GM23338 (cell line): ENCODE measurements at regions not wholly inside any gene's neighbourhood (a gene's known extent, or its start where the extent isn't known, plus 50 kb on each side); places are given as distances from the start of the nearest gene placed in this dataset.

Experiments
- ATAC-seq: fragments of 200-7000 bp; cut with Tn5 transposase; 3 replicates; pipeline ENCODE4 v1.9.1; 2020
- DNase-seq: peaks from one replicate; pipeline ENCODE4 v3.0.0-alpha.2; 2015; ENCODE audit warnings: low spot score
- H2AFZ ChIP-seq: fragments of 200-600 bp; sonication (generic); 2 replicates; pipeline ENCODE4 v1.8.0; 2016; ENCODE audit warnings: antibody characterized with exemption, mild to moderate bottlenecking, moderate library complexity
- H3F3A ChIP-seq: fragments of 200-600 bp; sonication (generic); replicated peaks from 2 replicates; pipeline ENCODE4 v1.8.0; 2017; ENCODE audit warnings: antibody characterized with exemption, mixed run types, low read depth
- H3K27ac ChIP-seq: fragments of 200-600 bp; sonication (generic); 2 replicates; pipeline ENCODE4 v1.6.1; 2016; ENCODE audit warnings: low read depth
- H3K27me3 ChIP-seq: fragments of 200-600 bp; sonication (generic); 2 replicates; pipeline ENCODE4 v1.8.0; 2016; ENCODE audit warnings: mild to moderate bottlenecking, mixed run types, moderate library complexity; ENCODE audit not compliant: insufficient read depth
- H3K36me3 ChIP-seq: fragments of 200-600 bp; sonication (generic); 2 replicates; pipeline ENCODE4 v1.8.0; 2016; ENCODE audit warnings: mild to moderate bottlenecking; ENCODE audit not compliant: insufficient read depth
- H3K4me1 ChIP-seq: fragments of 200-600 bp; sonication (generic); 2 replicates; pipeline ENCODE4 v1.8.0; 2016; ENCODE audit warnings: mild to moderate bottlenecking, moderate library complexity; ENCODE audit not compliant: insufficient read depth
- H3K4me2 ChIP-seq: fragments of 200-600 bp; sonication (generic); 2 replicates; pipeline ENCODE4 v1.7.1; 2017; ENCODE audit warnings: mixed run types
- H3K4me3 ChIP-seq: fragments of 200-600 bp; sonication (generic); 2 replicates; pipeline ENCODE4 v1.6.1; 2016; ENCODE audit warnings: mixed run types
- H3K79me2 ChIP-seq: fragments of 200-600 bp; sonication (generic); replicated peaks from 2 replicates; pipeline ENCODE4 v1.8.0; 2017; ENCODE audit warnings: mild to moderate bottlenecking; ENCODE audit not compliant: insufficient read depth
- H3K9me2 ChIP-seq: fragments of 200-600 bp; sonication (generic); 2 replicates; pipeline ENCODE4 v1.8.0; 2017; ENCODE audit not compliant: insufficient read depth
- H4K20me1 ChIP-seq: fragments of 200-600 bp; sonication (generic); replicated peaks from 2 replicates; pipeline ENCODE4 v1.8.0; 2017; ENCODE audit warnings: mild to moderate bottlenecking; ENCODE audit not compliant: insufficient read depth
- H3K27ac Mint-ChIP-seq: 2 replicates; pipeline ENCODE4 v1.8.0; 2020; ENCODE audit warnings: inconsistent platforms, mild to moderate bottlenecking, moderate library complexity, mixed read lengths
- H3K27me3 Mint-ChIP-seq: 3 replicates; pipeline ENCODE4 v1.8.0; 2022; ENCODE audit warnings: low read depth, mild to moderate bottlenecking, moderate library complexity, mixed read lengths, inconsistent platforms; ENCODE audit not compliant: insufficient read depth, poor library complexity
- H3K36me3 Mint-ChIP-seq: 3 replicates; pipeline ENCODE4 v1.8.0; 2021; ENCODE audit warnings: low read depth, mild to moderate bottlenecking, inconsistent platforms, moderate library complexity, mixed read lengths
- H3K4me1 Mint-ChIP-seq: 3 replicates; pipeline ENCODE4 v1.8.0; 2020; ENCODE audit warnings: mild to moderate bottlenecking, inconsistent platforms, mixed read lengths
- H3K4me3 Mint-ChIP-seq: 3 replicates; pipeline ENCODE4 v1.8.0; 2021; ENCODE audit warnings: moderate library complexity, mild to moderate bottlenecking, inconsistent platforms, mixed read lengths
- H3K9me3 Mint-ChIP-seq: 3 replicates; pipeline ENCODE4 v1.8.0; 2020; ENCODE audit warnings: moderate library complexity, mild to moderate bottlenecking, inconsistent platforms, mixed read lengths
- CTCF ChIP-seq, 2 experiments: fragments of 200-600 bp in 1 of 2; sonication (generic) in 1 of 2; conservative IDR thresholded peaks; 2 replicates each; pipeline versions ENCODE4 v1.5.1 to v1.6.1; 2016 to 2017; ENCODE audit warnings: antibody characterized with exemption in 2 of 2, low read depth in 2 of 2, mild to moderate bottlenecking in 2 of 2, moderate library complexity in 1 of 2
- ETS1 ChIP-seq: IDR thresholded peaks from 2 replicates; pipeline ENCODE4 v1.6.1; 2016; ENCODE audit warnings: antibody characterized with exemption
- EZH2 ChIP-seq: fragments of 200-600 bp; sonication (generic); IDR thresholded peaks from one replicate; pipeline ENCODE4 v1.8.0; 2017; ENCODE audit warnings: antibody characterized with exemption, mild to moderate bottlenecking, low read depth; ENCODE audit not compliant: unreplicated experiment
- JUNB ChIP-seq: IDR thresholded peaks from one replicate; pipeline ENCODE4 v1.6.1; 2016; ENCODE audit warnings: antibody characterized with exemption; ENCODE audit not compliant: unreplicated experiment
- NANOG ChIP-seq: IDR thresholded peaks from 2 replicates; pipeline ENCODE4 v1.6.1; 2016; ENCODE audit warnings: antibody characterized with exemption, borderline replicate concordance
- REST ChIP-seq: IDR thresholded peaks from one replicate; pipeline ENCODE4 v1.6.1; 2018; ENCODE audit warnings: antibody characterized with exemption; ENCODE audit not compliant: unreplicated experiment
- STAT1 ChIP-seq: IDR thresholded peaks from one replicate; pipeline ENCODE4 v1.6.1; 2016; ENCODE audit warnings: antibody characterized with exemption; ENCODE audit not compliant: unreplicated experiment
- ZNF114 ChIP-seq: fragments of 250-450 bp; sonication (Bioruptor Pico); IDR thresholded peaks from 2 replicates; pipeline ENCODE4 v1.5.0; 2020; ENCODE audit warnings: mild to moderate bottlenecking, moderate library complexity
- ZNF331 ChIP-seq: fragments of 250-450 bp; sonication (Bioruptor Pico); IDR thresholded peaks from 2 replicates; pipeline ENCODE4 v1.5.0; 2020; ENCODE audit warnings: low read depth, mild to moderate bottlenecking, moderate library complexity

- Mint-ChIP-seq H3K4me1 (no peaks in the 10 kb centered on the region; the same call in 2 of the 3 replicates), H3K9me3 (no peaks in the 10 kb centered on the region), H3K27me3 (peaks cover 1% of the 10 kb centered on the region), H3K36me3 (no peaks in the 10 kb centered on the region), H3K4me3 (no peak overlapping the region), H3K27ac (no peak overlapping the region)
- H3K27ac ChIP-seq: no peak overlapping the region
- no peak overlapping the region for H3K4me2 ChIP-seq
- H3K36me3 ChIP-seq: no peaks in the 10 kb centered on the region
- no peak overlapping the region for H2AFZ ChIP-seq
- H3F3A ChIP-seq: no peaks in the 10 kb centered on the region
- no peaks in the 10 kb centered on the region for H4K20me1 ChIP-seq
- 0 out of 2 replicates have a peak, but pooled peaks cover 3% of the 10 kb centered on the region for H3K9me2 ChIP-seq
- TF ChIP-seq NANOG (no peak), EZH2 (no peak), ZNF114 (no peak), CTCF (conservative IDR thresholded peaks at IDR 0.05; ENCODE audit: low read depth in 2 of 2) (no peak), ZNF331 (CRISPR knock-in tag) (no peak), STAT1 (no peak)
- no peaks in the 10 kb centered on the region for H3K27me3 ChIP-seq
- ATAC-seq: no peak
- H3K4me3 ChIP-seq: no peak overlapping the region
- H3K79me2 ChIP-seq: no peaks in the 10 kb centered on the region
- H3K4me1 ChIP-seq: no peaks in the 10 kb centered on the region
- no peak for DNase-seq
Measured at GRCh38 chr12:65643171-65643570, 181.1 kb upstream of the HMGA2 start.

- DNase-seq (no peak), ATAC-seq (no peak)
- H3K9me3 Mint-ChIP-seq: no peaks in the 10 kb centered on the region
- TF ChIP-seq ETS1 (no peak), STAT1 (no peak), ZNF114 (no peak), JUNB (no peak), ZNF331 (CRISPR knock-in tag) (no peak), REST (no peak), CTCF (conservative IDR thresholded peaks at IDR 0.05; ENCODE audit: low read depth in 2 of 2) (no peak)
- Histone ChIP-seq H2AFZ (no peak overlapping the region), H3F3A (no peaks in the 10 kb centered on the region), H3K4me2 (no peak overlapping the region), H3K36me3 (no peaks in the 10 kb centered on the region), H3K4me1 (no peaks in the 10 kb centered on the region), H3K9me2 (0 out of 2 replicates have a peak, but pooled peaks cover 3% of the 10 kb centered on the region), H4K20me1 (no peaks in the 10 kb centered on the region), H3K27me3 (no peaks in the 10 kb centered on the region), H3K27ac (no peak overlapping the region), H3K79me2 (no peaks in the 10 kb centered on the region), H3K4me3 (no peak overlapping the region)
- H3K4me3 Mint-ChIP-seq: no peak overlapping the region
- H3K36me3 Mint-ChIP-seq: no peaks in the 10 kb centered on the region
- H3K27ac Mint-ChIP-seq: no peak overlapping the region
- H3K27me3 Mint-ChIP-seq: peaks cover 1% of the 10 kb centered on the region
- no peaks in the 10 kb centered on the region; the same call in 2 of the 3 replicates for H3K4me1 Mint-ChIP-seq
Measured at GRCh38 chr12:65643595-65644386, 180.5 kb upstream of the HMGA2 start.
